Activated T-helper 17 cell treated with anti-CD3 and anti-CD28 coated beads, Interleukin-2, amount 50 U/mL, for 72 hours (primary cell): ENCODE measurements at regions not wholly inside any gene's neighbourhood (a gene's known extent, or its start where the extent isn't known, plus 50 kb on each side); places are given as distances from the start of the nearest gene placed in this dataset.

Source experiments
- ATAC-seq: fragments of 150-1000 bp; cut with Tn5 transposase; replicated peaks from 2 replicates; pipeline ENCODE4 v1.10.0; 2021; ENCODE audit warnings: mild to moderate bottlenecking, moderate library complexity
- H3K27ac Mint-ChIP-seq: one replicate; pipeline ENCODE4 v1.8.0; 2022; ENCODE audit warnings: mixed read lengths
- H3K27me3 Mint-ChIP-seq: one replicate; pipeline ENCODE4 v1.8.0; 2022; ENCODE audit warnings: mixed read lengths
- H3K36me3 Mint-ChIP-seq: one replicate; pipeline ENCODE4 v1.8.0; 2022; ENCODE audit warnings: low read depth, mild to moderate bottlenecking, mixed read lengths
- H3K4me1 Mint-ChIP-seq: one replicate; pipeline ENCODE4 v1.8.0; 2022; ENCODE audit warnings: mixed read lengths
- H3K4me3 Mint-ChIP-seq: one replicate; pipeline ENCODE4 v1.8.0; 2022; ENCODE audit warnings: mild to moderate bottlenecking, mixed read lengths
- H3K9me3 Mint-ChIP-seq: one replicate; pipeline ENCODE4 v1.8.0; 2022; ENCODE audit warnings: mixed read lengths

- Mint-ChIP-seq H3K4me3 (no peak overlapping the region), H3K27ac (no peak overlapping the region), H3K9me3 (peaks cover 6% of the 10 kb centered on the region), H3K4me1 (no peaks in the 10 kb centered on the region), H3K36me3 (no peaks in the 10 kb centered on the region), H3K27me3 (peaks cover 5% of the 10 kb centered on the region)
- no peak for ATAC-seq
These were observed 79.9 kb upstream of the PRR23E start for GRCh38 chr3:127112796-127113570.

- Mint-ChIP-seq H3K36me3 (no peaks in the 10 kb centered on the region), H3K27ac (no peak overlapping the region), H3K4me1 (no peaks in the 10 kb centered on the region), H3K9me3 (peaks cover 6% of the 10 kb centered on the region), H3K4me3 (no peak overlapping the region), H3K27me3 (peaks cover 5% of the 10 kb centered on the region)
- ATAC-seq: no peak
These were observed 79.4 kb upstream of the PRR23E start for GRCh38 chr3:127113571-127113891.

GRCh38 chr3:127114337-127115070 is 78.4 kb upstream of the PRR23E start:
- ATAC-seq: no peak
- Mint-ChIP-seq H3K27me3 (peaks cover 5% of the 10 kb centered on the region), H3K4me3 (no peak overlapping the region), H3K27ac (no peak overlapping the region), H3K36me3 (no peaks in the 10 kb centered on the region), H3K9me3 (peaks cover 6% of the 10 kb centered on the region), H3K4me1 (no peaks in the 10 kb centered on the region)

- Mint-ChIP-seq H3K4me1 (no peaks in the 10 kb centered on the region), H3K9me3 (peaks cover 6% of the 10 kb centered on the region), H3K4me3 (no peak overlapping the region), H3K27me3 (peaks cover 5% of the 10 kb centered on the region), H3K36me3 (no peaks in the 10 kb centered on the region), H3K27ac (no peak overlapping the region)
- no peak for ATAC-seq
These were observed 77.1 kb upstream of the PRR23E start for GRCh38 chr3:127115691-127116351.

GRCh38 chr3:127118366-127118765 is 74.6 kb upstream of the PRR23E start:
- no peak for ATAC-seq
- Mint-ChIP-seq H3K27me3 (peaks cover 16% of the 10 kb centered on the region), H3K9me3 (no peaks in the 10 kb centered on the region), H3K36me3 (no peaks in the 10 kb centered on the region), H3K27ac (no peak overlapping the region), H3K4me1 (no peaks in the 10 kb centered on the region), H3K4me3 (no peak overlapping the region)

- Mint-ChIP-seq H3K27me3 (peaks cover 25% of the 10 kb centered on the region), H3K9me3 (no peaks in the 10 kb centered on the region), H3K4me1 (no peaks in the 10 kb centered on the region), H3K27ac (no peak overlapping the region), H3K4me3 (no peak overlapping the region), H3K36me3 (no peaks in the 10 kb centered on the region)
- no peak for ATAC-seq
These were observed 73.1 kb upstream of the PRR23E start for GRCh38 chr3:127119693-127120464.

GRCh38 chr3:127120851-127121647 is 71.9 kb upstream of the PRR23E start:
- Mint-ChIP-seq H3K4me1 (no peaks in the 10 kb centered on the region), H3K9me3 (no peaks in the 10 kb centered on the region), H3K27ac (no peak overlapping the region), H3K4me3 (no peak overlapping the region), H3K36me3 (no peaks in the 10 kb centered on the region), H3K27me3 (peaks cover 25% of the 10 kb centered on the region)
- ATAC-seq: no peak

GRCh38 chr3:127121885-127122284 is 71.0 kb upstream of the PRR23E start:
- H3K27ac Mint-ChIP-seq: no peak overlapping the region
- no peaks in the 10 kb centered on the region for H3K36me3 Mint-ChIP-seq
- no peaks in the 10 kb centered on the region for H3K9me3 Mint-ChIP-seq
- peaks cover 29% of the 10 kb centered on the region for H3K27me3 Mint-ChIP-seq
- H3K4me1 Mint-ChIP-seq: no peaks in the 10 kb centered on the region
- no peak overlapping the region for H3K4me3 Mint-ChIP-seq
- no peak for ATAC-seq

GRCh38 chr3:127123533-127123932 is 69.4 kb upstream of the PRR23E start:
- no peaks in the 10 kb centered on the region for H3K4me1 Mint-ChIP-seq
- ATAC-seq: no peak
- H3K27ac Mint-ChIP-seq: no peak overlapping the region
- H3K9me3 Mint-ChIP-seq: no peaks in the 10 kb centered on the region
- no peaks in the 10 kb centered on the region for H3K36me3 Mint-ChIP-seq
- peaks cover 25% of the 10 kb centered on the region for H3K27me3 Mint-ChIP-seq
- no peak overlapping the region for H3K4me3 Mint-ChIP-seq

- no peak overlapping the region for H3K4me3 Mint-ChIP-seq
- H3K27me3 Mint-ChIP-seq: peaks cover 25% of the 10 kb centered on the region
- no peak for ATAC-seq
- no peaks in the 10 kb centered on the region for H3K36me3 Mint-ChIP-seq
- H3K27ac Mint-ChIP-seq: no peak overlapping the region
- H3K4me1 Mint-ChIP-seq: no peaks in the 10 kb centered on the region
- H3K9me3 Mint-ChIP-seq: no peaks in the 10 kb centered on the region
These were observed 68.8 kb upstream of the PRR23E start for GRCh38 chr3:127124120-127124519.

- Mint-ChIP-seq H3K4me3 (no peak overlapping the region), H3K27me3 (peaks cover 29% of the 10 kb centered on the region), H3K36me3 (no peaks in the 10 kb centered on the region), H3K4me1 (peaks cover 4% of the 10 kb centered on the region), H3K27ac (no peak overlapping the region), H3K9me3 (no peaks in the 10 kb centered on the region)
- no peak for ATAC-seq
These were observed 61.3 kb upstream of the PRR23E start for GRCh38 chr3:127131424-127132170.

GRCh38 chr3:127132876-127133275 is 60.1 kb upstream of the PRR23E start:
- no peak for ATAC-seq
- Mint-ChIP-seq H3K36me3 (no peaks in the 10 kb centered on the region), H3K4me3 (no peak overlapping the region), H3K27me3 (peaks cover 38% of the 10 kb centered on the region), H3K27ac (no peak overlapping the region), H3K9me3 (no peaks in the 10 kb centered on the region), H3K4me1 (peaks cover 4% of the 10 kb centered on the region)

- no peaks in the 10 kb centered on the region for H3K36me3 Mint-ChIP-seq
These were observed 59.0 kb upstream of the PRR23E start for GRCh38 chr3:127133971-127134370.

More at GRCh38 chr3:127133971-127134370, 59.0 kb upstream of the PRR23E start:
- Mint-ChIP-seq H3K4me1 (peaks cover 4% of the 10 kb centered on the region), H3K27ac (no peak overlapping the region), H3K27me3 (peaks cover 39% of the 10 kb centered on the region), H3K4me3 (no peak overlapping the region), H3K9me3 (no peaks in the 10 kb centered on the region)
- ATAC-seq: no peak
